Ishikawa (cell line): ENCODE measurements at regions not wholly inside any gene's neighbourhood (a gene's known extent, or its start where the extent isn't known, plus 50 kb on each side); places are given as distances from the start of the nearest gene placed in this dataset.

Source experiments
- CEBPB ChIP-seq: IDR thresholded peaks from 2 replicates; pipeline ENCODE4 v1.6.1; 2012
- CREB1 ChIP-seq: IDR thresholded peaks from 2 replicates; pipeline ENCODE4 v1.6.1; 2012; ENCODE audit warnings: low read depth
- EGR1 ChIP-seq: IDR thresholded peaks from 2 replicates; pipeline ENCODE4 v1.6.1; 2012
- EP300 ChIP-seq: IDR thresholded peaks from 2 replicates; pipeline ENCODE4 v1.6.1; 2012; ENCODE audit warnings: borderline replicate concordance
- FOXM1 ChIP-seq: IDR thresholded peaks from 2 replicates; pipeline ENCODE4 v1.6.1; 2012; ENCODE audit warnings: low read depth, borderline replicate concordance
- MAX ChIP-seq: IDR thresholded peaks from 2 replicates; pipeline ENCODE4 v1.6.1; 2012
- NFIC ChIP-seq: IDR thresholded peaks from 2 replicates; pipeline ENCODE4 v1.6.1; 2012
- RAD21 ChIP-seq: IDR thresholded peaks from 2 replicates; pipeline ENCODE4 v1.6.1; 2012; ENCODE audit warnings: low read depth
- TAF1 ChIP-seq: IDR thresholded peaks from 2 replicates; pipeline ENCODE4 v1.6.1; 2012; ENCODE audit warnings: low read depth, mild to moderate bottlenecking
- TCF12 ChIP-seq: IDR thresholded peaks from 2 replicates; pipeline ENCODE4 v1.6.1; 2012; ENCODE audit warnings: low read depth
- TEAD4 ChIP-seq: IDR thresholded peaks from 2 replicates; pipeline ENCODE4 v1.6.1; 2012
- USF1 ChIP-seq: IDR thresholded peaks from 2 replicates; pipeline ENCODE4 v1.6.1; 2012
- YY1 ChIP-seq: IDR thresholded peaks from 2 replicates; pipeline ENCODE4 v1.6.1; 2012; ENCODE audit warnings: low read depth
- ZBTB7A ChIP-seq: IDR thresholded peaks from 2 replicates; pipeline ENCODE4 v1.6.1; 2012; ENCODE audit warnings: low read depth
- TF ChIP-seq, protein P1 (sequence below): IDR thresholded peaks from 2 replicates; pipeline ENCODE4 v1.6.1; 2012; ENCODE audit warnings: low read depth, mild to moderate bottlenecking

GRCh38 chr2:51220606-51221005 is 188.7 kb upstream of the NRXN1 start:
- TF ChIP-seq CEBPB, result no peak
- TF ChIP-seq YY1, result no peak
- no peak for TF ChIP-seq TEAD4
- no peak for TF ChIP-seq ZBTB7A
- no peak for TF ChIP-seq EGR1
- no peak for TF ChIP-seq NFIC
- TF ChIP-seq MAX, result no peak
- no peak for TF ChIP-seq RAD21

DNA sequence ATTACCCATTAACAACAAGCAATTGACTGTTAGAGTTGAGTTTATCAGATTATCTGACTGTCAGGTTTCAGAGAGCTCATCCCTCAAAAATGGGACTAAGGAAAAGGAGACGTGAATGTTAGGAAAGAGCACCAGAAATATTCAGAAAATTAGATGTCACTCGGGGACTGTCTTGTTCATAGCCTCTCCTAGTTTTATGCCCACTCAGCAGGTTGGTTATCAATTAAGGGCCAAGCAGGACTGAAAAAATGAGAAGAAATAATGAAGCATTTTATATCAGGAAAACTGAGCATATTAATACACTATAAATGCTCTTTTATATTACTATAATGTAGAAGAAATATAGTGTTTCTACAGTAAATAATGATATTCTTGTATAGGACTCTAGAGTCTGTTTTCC is 188.1 kb upstream of the NRXN1 start:
- TF ChIP-seq EGR1 (no peak), CEBPB (no peak), MAX (no peak), TCF12 (no peak), TAF1 (no peak), YY1 (no peak), RAD21 (no peak), FOXM1 (no peak), TEAD4 (no peak), ZBTB7A (no peak), NFIC (no peak), CREB1 (no peak), EP300 (no peak)
- TF ChIP-seq, protein P1, sequence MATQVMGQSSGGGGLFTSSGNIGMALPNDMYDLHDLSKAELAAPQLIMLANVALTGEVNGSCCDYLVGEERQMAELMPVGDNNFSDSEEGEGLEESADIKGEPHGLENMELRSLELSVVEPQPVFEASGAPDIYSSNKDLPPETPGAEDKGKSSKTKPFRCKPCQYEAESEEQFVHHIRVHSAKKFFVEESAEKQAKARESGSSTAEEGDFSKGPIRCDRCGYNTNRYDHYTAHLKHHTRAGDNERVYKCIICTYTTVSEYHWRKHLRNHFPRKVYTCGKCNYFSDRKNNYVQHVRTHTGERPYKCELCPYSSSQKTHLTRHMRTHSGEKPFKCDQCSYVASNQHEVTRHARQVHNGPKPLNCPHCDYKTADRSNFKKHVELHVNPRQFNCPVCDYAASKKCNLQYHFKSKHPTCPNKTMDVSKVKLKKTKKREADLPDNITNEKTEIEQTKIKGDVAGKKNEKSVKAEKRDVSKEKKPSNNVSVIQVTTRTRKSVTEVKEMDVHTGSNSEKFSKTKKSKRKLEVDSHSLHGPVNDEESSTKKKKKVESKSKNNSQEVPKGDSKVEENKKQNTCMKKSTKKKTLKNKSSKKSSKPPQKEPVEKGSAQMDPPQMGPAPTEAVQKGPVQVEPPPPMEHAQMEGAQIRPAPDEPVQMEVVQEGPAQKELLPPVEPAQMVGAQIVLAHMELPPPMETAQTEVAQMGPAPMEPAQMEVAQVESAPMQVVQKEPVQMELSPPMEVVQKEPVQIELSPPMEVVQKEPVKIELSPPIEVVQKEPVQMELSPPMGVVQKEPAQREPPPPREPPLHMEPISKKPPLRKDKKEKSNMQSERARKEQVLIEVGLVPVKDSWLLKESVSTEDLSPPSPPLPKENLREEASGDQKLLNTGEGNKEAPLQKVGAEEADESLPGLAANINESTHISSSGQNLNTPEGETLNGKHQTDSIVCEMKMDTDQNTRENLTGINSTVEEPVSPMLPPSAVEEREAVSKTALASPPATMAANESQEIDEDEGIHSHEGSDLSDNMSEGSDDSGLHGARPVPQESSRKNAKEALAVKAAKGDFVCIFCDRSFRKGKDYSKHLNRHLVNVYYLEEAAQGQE, result no peak

DNA sequence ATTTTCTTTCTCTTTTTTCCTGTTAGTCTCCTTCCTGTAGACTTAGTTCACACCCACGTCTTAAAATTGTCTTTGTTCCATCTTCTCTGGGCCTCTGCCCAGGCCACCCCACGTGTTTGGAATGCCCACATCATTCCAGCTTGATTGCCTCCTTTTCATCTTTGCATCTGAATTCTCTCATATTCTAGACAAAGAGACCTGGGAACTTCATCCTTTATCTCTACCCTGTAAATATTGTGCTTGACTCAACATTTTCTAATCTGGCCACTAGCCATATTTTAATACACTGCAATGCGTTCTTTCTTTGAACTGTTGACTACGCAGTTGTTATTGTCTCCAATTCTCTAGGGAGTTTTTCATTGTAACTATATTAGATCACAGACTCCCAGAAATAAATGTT is 187.5 kb upstream of the NRXN1 start:
- TF ChIP-seq MAX (no peak), RAD21 (no peak), CEBPB (no peak), EGR1 (no peak), CREB1 (no peak), ZBTB7A (no peak), EP300 (no peak), TAF1 (no peak)
- TF ChIP-seq, protein P1, result no peak

DNA sequence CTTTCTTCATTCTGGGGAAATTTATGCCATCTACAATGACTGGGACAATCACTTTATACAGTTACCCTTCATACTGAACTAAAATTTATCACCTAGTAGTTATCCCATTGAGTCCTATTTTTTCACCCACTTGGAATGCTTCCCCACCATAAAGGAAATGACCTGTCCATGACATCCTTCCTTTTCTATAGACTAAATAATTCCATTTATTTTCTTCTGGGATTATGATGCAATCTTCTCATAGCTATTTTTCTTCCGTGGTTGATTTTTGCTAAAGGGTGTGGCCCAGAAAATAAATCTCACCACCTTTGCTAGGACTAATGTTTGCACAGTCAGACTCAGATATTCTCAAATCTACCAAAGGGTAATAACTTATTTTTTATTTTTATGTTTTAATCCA is 186.1 kb upstream of the NRXN1 start:
- no peak for TF ChIP-seq USF1
- no peak for TF ChIP-seq TAF1

DNA sequence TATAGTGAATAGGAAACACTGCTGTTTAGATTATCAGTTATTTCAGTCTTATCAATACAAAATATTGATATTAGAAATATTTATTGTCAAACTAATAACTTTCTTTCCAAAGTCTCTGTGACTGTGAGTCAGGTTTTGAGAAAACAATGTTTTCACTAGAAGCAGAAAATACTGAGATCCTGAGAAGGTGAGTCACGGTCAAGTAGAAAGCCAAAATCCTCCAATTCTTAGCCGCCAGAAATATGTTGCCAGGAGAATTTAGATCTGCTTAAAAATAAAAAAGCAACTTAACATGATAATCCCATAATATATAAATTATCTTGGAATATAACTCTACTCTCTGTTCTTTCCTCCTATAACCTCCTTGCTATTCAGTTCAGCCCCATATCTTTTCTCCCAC is 181.9 kb upstream of the NRXN1 start:
- TF ChIP-seq MAX (no peak), NFIC (no peak), EP300 (no peak), RAD21 (no peak), CEBPB (no peak), YY1 (no peak), EGR1 (no peak), CREB1 (no peak)
- TF ChIP-seq, protein P1, result no peak
